NCI-H2029 treated with DMSO at 0.1 percent for 48 hours (cell line): ENCODE measurements at regions not wholly inside any gene's neighbourhood (a gene's known extent, or its start where the extent isn't known, plus 50 kb on each side); places are given as distances from the start of the nearest gene placed in this dataset.

Experiments
- DNase-seq: peaks from one replicate; lab custom pipeline; 2025; lab: John Stamatoyannopoulos, UW

DNA sequence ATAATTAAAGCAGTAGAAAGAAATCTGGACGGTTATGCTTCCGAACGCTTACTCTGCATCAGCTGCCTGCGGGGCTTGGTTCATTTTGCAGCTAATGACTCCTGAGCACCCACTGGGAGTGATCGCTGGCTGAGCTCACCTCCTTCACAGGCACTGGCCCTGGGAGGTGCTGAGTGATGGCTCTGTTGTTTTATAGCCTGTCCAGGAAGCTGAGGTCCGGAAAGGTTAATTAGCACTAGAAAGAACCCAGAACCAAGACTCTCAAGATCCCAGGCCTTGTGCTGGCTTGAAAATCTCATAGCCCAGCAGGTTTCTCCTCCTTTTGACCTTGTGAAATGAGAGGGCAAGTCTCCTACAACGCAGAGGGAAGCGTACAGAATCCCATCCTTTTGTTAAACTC, 226.2 kb downstream of the AJAP1 start:
- no peak for DNase-seq

DNA sequence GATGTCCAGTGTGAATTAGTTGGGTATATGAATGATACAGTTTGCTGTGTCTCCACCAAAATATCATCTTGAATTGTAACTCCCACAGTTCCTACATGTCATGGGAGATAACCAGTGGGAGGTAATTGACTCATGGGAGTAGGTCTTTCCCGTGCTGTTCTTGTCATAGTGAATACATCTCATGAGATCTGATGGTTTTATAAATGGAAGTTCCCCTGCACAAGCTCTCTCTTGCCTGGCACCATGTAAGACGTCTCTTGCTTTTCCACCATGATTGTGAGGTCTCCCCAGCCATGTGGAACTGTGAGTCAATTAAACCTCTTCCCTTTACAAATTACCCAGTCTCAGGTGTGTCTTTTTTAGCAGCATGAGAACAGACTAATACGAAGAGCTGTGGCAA, 223.0 kb downstream of the AJAP1 start:
- no peak for DNase-seq

DNA sequence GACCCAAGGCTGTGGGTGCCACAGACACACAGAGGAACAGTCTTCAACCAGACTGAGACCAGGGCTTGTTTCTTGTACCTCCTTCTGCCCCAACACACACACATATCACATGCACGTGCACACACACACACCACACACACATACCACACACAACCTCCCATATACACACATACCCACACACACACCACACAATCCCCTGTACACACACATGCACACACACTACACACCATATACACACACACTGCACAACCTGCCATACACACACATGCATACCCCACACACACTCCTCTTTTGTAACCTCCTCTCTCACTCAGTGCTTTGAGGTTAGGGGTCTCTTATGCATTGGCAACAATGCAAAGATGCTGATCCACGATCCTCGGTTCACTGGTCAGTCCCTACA, 217.0 kb downstream of the AJAP1 start:
- DNase-seq = no peak

DNA sequence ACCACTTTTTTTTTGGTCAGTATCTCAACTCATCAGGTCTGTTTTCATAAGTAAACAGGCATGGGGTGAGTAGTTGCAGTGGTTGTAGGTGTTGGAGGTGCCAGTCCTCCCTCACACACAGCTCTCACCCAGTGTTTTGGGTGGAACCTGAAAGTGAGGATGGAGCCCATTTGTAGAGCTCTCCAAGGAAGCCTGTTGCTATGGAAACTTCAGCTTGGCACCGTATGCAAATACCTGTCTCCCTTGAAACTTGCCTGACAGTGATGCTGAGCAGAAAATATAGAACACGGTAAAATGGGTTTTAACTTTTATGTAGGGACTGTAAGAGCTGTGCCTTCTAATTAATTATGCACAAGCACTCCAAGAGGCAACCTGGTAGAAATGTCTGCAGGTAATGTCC, 214.1 kb downstream of the AJAP1 start:
- DNase-seq = no peak

DNA sequence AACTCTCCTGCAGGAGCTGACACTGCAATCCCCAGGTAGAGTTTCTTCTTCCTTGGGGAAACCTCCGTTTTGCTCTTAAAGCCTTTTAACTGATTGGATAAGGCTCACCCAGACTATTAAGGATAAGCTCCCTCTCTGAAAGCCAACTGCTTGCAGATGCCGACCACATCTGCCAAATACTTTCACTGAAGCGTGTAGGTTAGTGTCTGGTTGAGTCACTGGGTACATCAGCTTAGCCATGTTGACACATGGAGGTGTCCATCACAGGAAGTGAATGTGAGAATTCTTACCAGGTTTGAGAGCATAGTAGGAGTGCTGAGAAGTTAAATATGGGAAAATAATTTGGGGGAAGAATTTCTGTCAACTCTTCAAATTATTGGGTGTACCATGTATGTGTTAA, 202.0 kb downstream of the AJAP1 start:
- DNase-seq = no peak

DNA sequence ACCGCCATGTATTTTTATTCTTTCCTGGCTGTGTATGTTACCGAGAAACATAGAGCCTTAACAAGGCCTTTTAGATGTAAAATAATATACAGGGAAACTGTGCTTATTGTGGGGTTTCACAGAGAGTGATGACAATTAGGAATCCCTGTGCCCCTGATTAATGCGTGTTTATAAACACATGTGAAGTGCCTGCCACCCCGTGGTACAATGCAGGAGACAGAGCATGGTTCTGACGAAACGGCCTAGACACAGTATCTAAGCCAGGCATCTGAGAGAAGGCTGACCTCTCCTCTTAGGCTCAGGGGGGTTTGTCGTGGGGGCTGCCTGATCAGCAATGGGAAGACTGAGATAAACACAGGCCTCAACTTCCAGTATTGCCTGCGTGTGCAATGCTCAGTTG, 200.0 kb downstream of the AJAP1 start:
- DNase-seq = no peak

DNA sequence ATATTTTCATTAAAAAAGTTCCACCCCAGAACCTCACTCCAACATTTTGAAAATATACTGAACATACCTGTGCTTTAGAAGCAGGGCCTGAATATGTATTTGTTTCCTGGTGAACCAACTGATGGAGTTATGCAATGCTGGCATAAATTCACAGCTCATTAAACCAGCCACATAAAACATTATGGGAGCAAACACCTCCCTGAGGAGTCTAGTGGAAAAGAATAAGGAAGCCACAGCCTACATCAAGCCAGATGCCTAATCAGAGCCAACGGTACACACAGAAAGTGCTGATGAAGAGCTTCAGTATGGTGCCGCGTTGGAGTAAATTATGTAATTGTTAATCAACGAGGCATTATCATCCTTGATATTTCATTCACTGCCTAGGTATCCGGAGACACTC, 199.5 kb downstream of the AJAP1 start:
- DNase-seq = no peak

DNA sequence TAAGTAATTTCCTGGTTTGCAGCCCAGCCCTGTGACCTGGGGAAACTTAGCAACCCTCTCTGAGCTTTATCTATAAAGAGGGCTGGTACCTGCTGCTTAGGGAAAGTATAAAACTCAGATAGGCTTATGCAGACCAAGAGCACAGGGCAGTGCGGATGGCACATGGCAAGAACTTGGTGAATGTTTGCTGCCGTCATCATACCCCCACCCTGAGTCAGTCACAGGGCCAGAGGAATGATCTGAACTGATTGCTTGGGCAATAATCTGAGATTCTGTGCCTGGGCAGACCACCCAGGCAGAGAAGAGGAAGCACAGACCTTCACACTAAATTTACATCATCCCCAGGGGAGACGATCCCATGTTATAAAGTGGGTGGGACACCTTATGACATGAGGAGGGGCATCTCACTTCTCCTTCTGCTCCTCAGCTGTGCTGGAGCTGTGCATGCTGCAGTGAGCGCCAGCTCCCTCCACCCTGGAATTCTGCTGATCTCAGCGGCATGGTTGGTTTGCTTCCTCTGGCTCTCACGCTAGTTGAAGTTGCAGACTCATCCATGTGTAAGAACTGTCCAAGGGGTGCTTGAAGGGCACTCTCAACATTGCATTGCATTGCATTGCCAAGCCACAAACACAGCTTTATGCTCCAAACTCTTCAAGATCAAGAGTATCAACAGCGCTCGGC, 197.1 kb downstream of the AJAP1 start:
- no peak for DNase-seq

DNA sequence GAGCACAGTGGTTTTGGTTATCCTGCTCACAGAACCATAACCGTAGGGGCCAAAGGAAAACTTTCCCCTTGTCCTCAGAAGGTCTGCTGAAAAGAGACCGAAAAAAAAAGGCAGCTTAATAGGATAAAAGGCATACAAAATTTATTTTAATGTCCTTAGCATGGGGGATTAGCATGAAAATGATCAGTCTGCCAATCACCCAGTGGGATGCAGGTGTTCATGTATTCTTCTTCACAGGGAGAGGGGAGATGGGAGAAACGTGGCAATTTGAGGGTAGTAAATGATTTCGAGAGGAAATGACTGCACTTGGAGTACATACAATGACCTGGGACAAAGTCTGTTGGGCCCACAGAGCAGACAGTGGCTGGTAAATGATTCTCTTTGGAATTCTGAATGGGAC, 194.0 kb downstream of the AJAP1 start:
- DNase-seq = no peak

DNA sequence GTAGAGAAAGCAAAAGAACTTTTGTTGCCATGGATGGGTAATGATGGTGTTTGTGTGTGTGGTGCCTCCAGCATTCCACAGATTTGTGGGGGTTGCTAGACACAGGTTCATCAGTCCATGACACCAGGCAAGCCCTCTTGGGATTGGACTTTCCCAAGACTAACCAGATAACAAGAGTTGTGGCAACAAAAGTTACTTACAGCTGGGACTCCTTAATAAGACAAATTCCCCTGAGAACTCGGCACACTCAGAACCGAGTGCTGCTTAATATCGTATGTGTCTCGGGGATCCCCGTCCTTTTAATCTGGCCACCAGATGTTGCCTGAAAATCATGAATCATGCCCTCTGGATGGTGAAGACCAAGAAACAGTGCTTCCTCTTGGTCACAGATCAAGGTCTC, 193.3 kb downstream of the AJAP1 start:
- DNase-seq = no peak
